ENCODE measurements at regions not wholly inside any gene's neighbourhood (a gene's known extent, or its start where the extent isn't known, plus 50 kb on each side); places are given as distances from the start of the nearest gene placed in this dataset.
"Not testable (repeated sequence)": the region's sequence is repeated elsewhere in the genome, so short reads cannot be mapped to it uniquely, and the experiment has no call there.

DNA sequence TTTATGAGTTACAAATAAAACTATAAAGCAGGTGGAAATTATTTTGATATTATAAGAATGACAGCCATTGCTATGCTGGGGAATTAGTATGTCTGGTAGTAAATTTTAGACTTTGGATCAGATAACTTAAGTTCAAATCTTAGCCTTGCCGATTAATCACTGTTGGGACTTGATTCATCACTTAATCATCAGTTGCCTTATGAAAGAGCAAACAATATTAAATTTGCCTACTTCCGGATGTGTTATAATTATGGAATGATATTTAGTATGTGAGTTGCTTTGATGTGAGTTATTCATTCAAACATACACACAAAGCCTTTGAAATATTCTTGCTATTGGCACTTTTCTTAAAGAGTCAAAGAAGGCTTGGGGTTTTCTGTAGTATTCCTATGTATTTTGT lies 717.7 kb downstream of the BRINP1 start:
- no peak for DNase-seq (ENCODE audit: low read depth)

DNA sequence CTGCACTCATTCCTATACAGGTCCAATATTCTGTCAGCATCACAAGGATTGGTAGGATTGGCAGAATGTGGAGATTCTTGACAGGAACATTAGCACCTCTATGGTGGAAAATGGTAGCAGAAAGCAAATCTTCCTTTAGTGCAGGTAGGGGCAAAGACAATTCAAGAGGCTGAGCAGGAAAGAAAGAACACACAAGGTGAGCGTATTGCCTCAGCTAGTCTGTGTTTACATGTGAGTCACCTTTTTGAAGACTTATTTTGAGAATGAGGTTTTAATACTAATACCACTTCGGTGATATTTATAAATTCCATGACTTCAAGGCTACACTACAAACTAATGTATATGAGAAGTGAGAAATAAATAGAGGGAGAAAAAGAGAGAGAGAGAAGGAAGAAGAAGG lies 717.0 kb downstream of the BRINP1 start:
- no peak for DNase-seq (ENCODE audit: low read depth)

GRCh38 chr9:118652912-118653311 lies 716.3 kb downstream of the BRINP1 start:
- DNase-seq (ENCODE audit: low read depth): no peak

GRCh38 chr9:118659011-118659410 lies 710.2 kb downstream of the BRINP1 start:
- DNase-seq (ENCODE audit: low read depth): no peak

DNA sequence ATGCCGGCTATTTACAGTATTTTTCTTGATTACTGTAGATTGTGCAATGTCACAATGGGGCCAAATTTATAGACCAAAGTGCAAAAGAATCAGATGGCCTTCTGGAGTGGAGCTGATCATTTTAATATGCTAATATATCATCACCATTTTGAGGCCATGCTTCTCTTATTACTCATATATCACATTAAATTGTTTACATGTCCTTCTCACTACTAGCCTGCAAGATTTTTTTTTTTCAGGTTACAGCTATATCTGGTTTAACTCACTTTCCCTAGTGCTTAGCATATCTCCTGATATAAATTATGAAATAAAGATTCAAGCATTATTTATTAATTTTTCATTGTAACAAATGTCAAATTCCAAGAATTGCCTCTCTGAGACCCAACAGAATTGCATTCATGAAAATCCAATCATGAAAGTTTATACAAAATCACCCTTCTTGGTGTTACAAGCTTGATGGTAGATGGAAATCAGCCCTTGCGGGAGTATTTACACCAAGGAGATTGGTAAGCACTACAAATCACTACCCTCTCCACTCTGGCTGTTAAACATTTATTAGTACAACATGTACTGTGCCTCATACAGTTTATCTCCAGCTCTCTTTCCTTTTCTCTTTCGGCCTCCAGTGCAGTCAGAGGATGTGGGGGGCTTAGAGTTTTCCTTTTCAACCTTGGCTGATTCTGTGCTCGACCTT lies 703.9 kb downstream of the BRINP1 start:
- no peak for DNase-seq (ENCODE audit: low read depth)

DNA sequence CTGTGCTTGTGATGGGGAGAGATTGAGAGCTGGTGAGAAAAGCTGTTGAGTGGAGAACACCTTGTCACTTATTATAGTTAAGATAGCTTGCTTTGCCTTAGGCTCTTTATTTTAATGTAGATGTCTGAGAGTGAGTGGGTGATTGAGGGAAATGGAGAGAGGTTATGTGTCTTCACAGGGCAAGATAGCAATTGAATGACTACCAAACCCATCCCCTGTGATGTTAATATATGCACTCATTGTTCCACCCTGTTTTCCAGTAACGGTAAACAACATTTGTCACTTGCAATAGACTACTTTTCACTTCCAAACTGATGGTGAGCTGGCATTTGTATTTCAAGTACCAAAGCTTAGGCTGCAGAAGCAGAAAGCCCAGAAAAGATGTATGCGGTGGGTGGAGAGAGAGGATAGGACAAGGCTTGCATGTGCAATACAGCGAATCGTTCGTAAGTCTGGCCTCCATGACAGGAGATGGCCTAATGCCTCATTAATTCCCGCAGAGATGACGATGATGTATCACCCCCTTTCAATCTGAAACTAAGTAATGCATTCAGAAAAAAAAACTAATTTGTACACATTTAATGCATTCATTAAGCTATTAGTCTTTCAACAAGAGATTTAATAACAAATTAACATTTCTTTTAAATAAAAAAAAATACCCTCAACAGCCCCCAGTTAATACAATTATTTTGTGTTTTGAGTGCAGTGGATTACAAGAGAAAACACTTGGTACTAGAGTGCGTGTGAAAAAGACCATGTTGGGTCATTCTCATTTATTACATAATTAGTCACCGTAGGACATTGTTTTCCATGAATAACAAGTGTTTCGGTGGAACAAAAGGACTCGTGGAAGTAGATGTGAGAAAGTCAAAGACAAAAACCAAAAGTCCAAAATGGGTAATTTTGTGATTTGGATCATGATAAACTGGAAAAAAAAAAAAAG lies 699.0 kb downstream of the BRINP1 start:
- DNase-seq (ENCODE audit: low read depth): no peak

DNA sequence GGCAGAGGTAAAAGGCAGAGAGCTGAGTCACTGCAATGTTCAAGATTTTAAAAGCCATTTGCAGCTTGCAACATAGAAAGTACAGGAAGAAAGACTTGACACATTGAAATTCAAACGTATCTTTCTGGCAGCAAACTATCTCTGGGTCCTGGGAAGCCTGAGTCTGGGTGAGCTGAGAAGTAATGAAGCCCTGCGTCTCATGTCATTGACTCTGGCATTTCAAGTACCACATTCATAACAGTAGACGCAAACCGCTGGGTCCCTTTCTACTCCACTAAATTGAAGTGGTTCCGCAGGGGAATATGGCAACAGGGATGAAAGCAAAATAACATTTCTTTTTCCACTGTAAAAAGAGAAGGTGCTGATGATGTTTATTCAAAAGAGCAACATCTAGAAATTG lies 694.3 kb downstream of the BRINP1 start:
- DNase-seq (ENCODE audit: low read depth): no peak

- not testable (repeated sequence) for DNase-seq (ENCODE audit: low read depth)
Observed at GRCh38 chr9:118677936-118678653, 691.1 kb downstream of the BRINP1 start.

DNA sequence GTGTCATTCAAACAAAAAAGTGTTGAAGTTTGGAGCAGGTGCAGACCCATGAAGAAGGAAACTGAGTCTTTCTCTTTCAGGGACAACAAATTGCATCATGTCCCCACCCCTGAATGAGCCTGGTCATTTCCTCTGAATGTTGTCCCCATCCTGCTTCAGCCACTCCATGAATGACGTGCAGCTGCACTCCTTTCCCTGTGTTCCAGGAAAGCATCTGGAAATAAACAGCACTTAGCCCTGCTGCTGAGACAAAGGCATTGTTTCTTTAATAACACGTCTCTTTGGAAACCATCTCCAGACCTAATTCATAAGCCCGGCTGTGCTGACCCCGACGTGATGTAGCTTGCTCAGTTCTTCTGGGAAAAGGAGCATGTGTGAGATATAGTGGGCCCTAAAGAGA lies 682.3 kb downstream of the BRINP1 start:
- DNase-seq (ENCODE audit: low read depth): no peak

GRCh38 chr9:118689280-118689679 lies 680.0 kb downstream of the BRINP1 start:
- DNase-seq (ENCODE audit: low read depth): no peak

GRCh38 chr9:118692613-118693012 lies 676.6 kb downstream of the BRINP1 start:
- no peak for DNase-seq (ENCODE audit: low read depth)

GRCh38 chr9:118693645-118694044 lies 675.6 kb downstream of the BRINP1 start:
- no peak for DNase-seq (ENCODE audit: low read depth)

DNA sequence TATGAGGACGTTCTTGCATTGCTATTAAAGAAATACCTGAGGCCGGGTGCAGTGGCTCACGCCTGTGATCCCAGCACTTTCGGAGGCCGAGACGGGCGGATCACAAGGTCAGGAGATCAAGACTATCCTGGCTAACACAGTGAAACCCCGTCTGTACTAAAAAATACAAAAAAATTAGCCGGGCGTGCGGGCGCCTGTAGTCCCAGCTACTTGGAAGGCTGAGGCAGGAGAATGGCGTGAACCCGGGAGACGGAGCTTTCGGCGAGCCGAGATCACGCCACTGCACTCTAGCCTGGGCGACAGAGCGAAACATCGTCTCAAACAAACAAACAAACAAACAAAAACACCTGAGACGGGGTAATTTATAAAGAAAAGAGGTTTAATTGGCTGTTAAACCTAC lies 674.0 kb downstream of the BRINP1 start:
- not testable (repeated sequence) for DNase-seq (ENCODE audit: low read depth)

DNA sequence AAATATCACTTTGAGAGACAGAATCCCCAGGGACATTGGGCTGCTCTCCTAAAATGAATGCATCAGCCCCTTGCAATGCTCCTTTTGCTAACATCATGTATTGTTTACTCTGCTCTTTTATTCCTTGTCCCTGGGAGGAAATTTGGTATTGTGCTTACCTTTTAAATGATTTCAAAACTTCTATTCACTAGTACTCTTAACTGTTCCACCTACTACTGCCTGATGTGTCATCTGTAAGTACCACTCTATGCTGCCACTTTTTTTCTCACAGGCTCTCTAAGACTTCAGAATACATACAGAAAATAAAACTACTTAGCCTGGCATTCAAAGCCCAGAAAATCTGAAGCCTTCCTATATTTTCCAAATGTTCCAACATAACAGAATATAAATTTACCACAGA lies 667.2 kb downstream of the BRINP1 start:
- no peak for DNase-seq (ENCODE audit: low read depth)

- DNase-seq (ENCODE audit: low read depth): no peak
Observed at GRCh38 chr9:118711843-118712242, 657.4 kb downstream of the BRINP1 start.

GRCh38 chr9:118721276-118721675 lies 648.0 kb downstream of the BRINP1 start:
- no peak for DNase-seq (ENCODE audit: low read depth)

- DNase-seq (ENCODE audit: low read depth): no peak
Observed at GRCh38 chr9:118721923-118722322, 647.3 kb downstream of the BRINP1 start.

GRCh38 chr9:118729981-118730380 lies 639.3 kb downstream of the BRINP1 start:
- no peak for DNase-seq (ENCODE audit: low read depth)

DNA sequence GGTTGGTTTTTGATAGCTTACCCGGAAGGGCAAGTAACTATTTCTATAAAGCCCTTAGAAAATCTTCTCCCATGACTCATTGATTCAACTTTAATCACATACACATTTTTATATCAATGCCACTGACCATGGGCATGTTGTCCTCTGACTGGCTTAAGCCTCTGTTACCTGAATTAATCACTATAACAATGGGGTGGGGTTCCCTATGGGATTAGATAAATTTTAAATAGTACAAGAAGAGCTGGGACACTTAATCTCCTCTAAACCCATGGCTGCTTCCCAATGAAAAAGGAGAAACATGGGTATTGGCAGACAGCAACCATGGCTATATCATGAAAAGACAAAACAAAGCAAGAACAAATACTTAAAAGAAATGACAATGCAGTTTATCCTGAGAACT lies 636.2 kb downstream of the BRINP1 start:
- DNase-seq (ENCODE audit: low read depth): no peak

DNA sequence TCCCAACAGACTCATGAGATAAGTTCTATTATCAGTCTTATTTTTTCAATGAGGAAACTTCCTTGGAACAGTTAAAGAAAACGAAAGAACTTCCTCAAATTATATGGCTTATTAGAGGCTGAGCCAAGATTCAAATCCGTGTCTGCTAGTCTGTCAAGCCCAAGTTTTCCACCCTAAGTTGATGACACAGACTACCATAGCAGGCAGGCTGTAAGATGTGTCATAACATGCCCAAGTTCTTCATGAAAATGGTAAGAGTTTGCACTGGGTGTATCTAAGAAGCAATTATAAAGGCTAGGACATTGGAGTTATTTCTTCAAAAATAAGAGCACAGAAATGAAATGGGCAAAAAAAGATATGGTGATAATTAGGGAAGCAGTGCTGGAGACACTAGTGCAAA lies 634.5 kb downstream of the BRINP1 start:
- no peak for DNase-seq (ENCODE audit: low read depth)

DNA sequence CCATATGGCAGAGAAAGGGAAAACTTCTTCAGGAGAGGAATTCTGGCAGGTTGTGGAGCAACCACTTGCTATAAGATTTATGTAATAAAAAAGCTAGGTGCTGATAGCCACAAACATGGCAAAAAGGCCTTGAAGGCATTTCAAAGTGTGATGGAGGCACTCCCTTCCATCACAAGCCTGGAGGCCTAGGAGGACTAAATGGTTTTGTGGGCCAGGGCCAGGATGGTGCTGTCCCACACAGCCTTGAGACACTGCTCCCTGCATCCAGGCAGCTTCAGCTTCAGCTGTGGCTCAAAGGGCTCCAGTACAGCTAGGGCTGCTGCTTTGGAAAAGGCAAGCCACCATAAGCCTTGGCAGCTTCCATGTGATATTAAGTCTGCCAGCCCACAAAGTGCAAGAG lies 632.8 kb downstream of the BRINP1 start:
- no peak for DNase-seq (ENCODE audit: low read depth)

DNA sequence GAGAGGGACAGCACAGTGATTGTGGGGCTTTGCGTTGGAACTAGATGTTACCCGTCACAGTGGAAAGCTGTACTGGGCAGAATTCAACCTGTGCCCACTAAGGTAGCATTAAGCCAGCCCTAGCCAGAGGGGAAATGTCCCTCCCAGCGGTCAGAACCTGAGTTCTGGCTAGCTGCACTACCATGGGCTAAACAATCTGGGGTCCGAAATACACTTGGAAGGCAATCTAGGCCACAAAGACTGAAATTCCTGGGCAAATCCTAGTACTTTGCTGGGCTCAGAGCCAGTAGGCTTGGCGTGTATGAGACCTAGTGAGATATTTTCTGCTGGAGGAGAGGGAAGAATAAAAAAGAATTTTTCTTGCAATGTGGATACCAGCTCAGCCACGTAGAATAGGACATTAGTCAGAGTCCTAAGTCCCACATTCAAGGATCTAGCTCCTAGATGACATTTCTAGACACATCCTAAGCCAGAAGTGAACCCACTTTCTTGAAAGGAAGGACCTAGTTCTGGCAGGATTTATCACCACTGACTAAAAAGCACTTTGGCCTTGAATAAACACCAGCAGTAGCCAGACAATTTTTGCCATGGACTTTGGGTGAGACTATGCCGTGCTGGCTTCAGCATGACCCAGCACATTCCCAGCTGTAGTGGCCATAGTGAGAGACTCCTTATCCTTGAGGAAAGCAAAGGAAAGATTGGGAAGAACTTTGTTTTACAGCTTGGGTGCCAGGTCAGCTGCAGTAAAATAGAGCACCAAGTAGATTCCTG lies 618.0 kb downstream of the BRINP1 start:
- DNase-seq (ENCODE audit: low read depth): no peak

All from HS-27A (cell line).